ENCODE measurements at regions not wholly inside any gene's neighbourhood (a gene's known extent, or its start where the extent isn't known, plus 50 kb on each side); places are given as distances from the start of the nearest gene placed in this dataset.
"Not testable (repeated sequence)": the region's sequence is repeated elsewhere in the genome, so short reads cannot be mapped to it uniquely, and the experiment has no call there.

DNA sequence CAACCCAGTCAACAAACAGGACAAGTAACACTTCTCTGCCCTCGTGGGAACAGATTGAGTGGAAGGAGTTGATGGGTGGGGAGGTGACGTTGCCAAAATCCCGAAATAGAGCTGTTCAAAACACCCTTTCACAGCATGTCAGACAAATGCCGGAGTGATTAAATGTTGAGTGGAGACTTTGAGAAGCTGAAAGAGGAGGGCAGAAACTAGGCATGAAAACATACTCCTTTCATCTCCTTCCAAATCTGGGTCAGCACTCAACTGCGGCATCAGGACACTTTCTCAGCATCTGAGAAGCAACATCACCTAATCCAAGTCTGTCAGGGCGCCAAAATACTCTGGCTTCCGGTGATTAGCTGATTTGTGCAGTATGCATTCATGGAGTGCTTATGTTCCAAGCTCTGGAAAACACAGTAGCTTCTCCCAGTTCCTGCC lies 51.5 kb upstream of the MRI1 start:
- DNase-seq = no peak

DNA sequence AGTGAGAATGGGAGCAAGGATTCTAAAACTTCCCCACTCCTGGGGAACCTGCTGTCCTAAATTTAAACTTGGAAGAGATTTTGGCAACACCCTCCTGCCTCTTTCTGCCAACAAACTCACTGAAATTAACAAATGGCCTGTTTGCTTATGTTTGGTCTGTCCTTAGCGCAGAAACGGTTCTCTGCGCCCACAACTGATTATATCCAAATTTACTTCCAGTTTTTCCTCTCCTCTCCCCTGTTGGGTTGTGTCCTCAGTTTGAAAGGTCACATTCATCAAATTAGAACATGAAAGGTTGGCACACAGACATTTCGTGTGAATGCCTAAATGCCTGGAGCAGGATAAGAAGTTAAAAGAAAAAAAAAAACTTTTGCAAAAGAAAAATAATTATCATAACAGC lies 56.4 kb upstream of the MRI1 start:
- DNase-seq = no peak

DNA sequence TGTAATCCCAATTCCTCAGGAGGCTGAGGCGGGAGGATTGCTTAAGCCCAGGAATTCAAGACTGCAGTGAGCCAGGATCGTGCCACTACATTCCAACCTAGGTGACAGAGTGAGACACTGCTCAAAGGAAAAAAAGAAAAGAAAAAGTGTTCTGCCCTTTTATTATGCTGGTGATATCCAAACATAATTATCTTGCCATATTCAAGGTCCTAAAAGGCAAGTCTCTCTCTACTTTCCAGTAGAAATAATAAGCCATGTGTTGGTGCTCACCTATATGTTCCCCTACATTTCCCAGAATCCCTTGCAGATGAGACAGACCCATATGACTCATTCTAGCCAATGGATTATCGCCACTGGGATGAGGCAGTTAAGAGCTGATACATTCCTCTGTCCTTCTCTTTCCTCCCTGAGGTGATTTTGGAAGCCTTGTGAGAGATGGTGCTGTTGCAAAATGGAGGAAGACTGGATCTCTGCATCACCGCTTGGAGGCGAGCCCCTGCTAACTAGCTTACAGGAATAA lies 58.3 kb upstream of the MRI1 start:
- DNase-seq = no peak

DNA sequence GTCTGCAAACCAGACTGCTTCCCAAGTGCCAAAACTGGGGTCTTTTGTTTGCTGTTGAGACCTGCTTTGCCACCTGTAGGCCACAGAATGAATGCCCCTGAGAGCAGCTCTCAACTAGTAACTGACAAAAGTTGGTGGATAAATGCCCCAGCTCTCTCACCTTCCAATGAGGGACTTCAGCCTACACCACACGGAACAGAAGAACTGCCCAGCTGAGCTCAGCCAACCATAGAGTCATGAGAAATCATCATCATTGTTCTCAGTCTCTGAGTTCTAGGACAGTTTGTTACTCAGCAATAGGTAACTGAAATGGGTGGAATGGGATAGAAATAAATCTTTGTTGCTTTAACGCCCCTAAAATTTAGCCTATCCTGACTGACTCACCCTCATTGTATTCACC lies 59.1 kb upstream of the MRI1 start:
- no peak for DNase-seq

DNA sequence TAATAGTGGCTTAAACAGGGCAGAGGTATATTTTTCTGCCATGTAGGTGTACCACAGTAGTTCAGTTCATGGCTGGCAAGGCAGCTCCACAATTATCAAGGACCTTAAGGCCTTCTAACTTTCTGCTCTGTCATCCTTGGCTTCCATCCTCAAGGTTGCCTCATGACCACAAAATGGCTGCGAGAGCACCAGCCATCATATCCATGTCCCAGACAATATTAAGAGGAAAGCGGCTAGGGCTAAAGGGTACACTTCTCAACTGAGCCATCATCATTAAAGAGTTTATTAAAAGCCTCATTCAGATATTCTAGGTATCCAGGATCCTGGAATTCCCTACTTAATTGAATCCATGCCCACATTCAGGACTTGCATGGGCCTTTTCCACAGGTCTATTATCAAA lies 62.7 kb upstream of the MRI1 start:
- DNase-seq = no peak

DNA sequence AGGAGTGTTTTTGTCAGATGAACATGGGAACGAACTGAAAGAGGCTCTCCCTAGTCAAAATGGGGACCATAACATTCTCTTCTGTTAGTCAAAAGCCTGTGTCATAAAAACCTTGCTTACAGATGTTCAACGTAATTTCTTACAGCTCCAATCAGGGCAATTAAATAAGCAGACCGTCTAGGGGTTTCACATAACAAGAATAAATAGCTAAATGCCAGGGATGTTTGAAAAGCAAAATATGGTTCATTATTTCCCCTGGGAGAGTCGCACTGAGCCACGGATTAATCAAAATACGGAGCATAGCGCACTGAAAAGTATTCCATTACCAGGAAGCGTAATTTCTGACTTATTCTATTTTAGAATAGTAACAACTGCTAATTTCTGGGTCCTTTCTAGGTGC lies 63.7 kb upstream of the MRI1 start:
- DNase-seq = no peak

DNA sequence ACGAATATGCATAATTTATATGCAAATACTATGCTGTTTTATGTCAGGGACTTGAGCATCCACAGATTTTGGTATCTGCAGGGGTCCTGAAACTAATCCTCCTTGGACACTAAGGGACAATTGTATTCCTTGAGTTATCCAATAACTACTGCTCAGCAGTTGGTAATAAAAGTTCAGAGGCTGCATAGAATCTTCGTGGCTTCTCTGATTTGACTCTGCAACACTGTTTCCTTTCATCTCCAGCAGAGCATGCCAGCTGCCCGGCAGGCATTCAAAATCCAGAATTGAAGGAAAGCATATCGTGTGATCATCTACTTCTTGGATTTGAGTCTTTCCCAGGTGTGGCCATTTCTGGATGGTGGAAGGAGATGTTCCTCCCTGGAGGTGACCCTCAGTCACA lies 64.5 kb upstream of the MRI1 start:
- DNase-seq = no peak

DNA sequence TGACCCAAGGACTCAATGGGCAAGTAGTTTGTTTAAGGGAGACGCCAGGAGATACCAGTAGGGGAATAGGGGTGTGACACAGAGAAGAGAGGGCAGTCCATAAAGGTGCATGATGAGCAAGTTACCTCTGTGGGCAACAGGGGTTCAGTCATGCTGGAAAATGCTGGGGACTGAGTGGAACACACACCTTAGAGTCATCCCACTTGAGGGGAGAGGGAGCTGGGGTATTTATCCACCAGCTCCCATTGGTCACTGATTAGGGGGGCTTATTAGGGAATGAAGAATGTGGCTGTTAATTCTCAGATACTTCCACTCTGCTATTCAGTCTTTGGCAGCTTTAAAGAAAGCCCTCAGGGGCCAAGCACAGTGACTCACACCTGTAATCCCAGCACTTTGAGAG lies 67.5 kb upstream of the MRI1 start:
- no peak for DNase-seq

DNA sequence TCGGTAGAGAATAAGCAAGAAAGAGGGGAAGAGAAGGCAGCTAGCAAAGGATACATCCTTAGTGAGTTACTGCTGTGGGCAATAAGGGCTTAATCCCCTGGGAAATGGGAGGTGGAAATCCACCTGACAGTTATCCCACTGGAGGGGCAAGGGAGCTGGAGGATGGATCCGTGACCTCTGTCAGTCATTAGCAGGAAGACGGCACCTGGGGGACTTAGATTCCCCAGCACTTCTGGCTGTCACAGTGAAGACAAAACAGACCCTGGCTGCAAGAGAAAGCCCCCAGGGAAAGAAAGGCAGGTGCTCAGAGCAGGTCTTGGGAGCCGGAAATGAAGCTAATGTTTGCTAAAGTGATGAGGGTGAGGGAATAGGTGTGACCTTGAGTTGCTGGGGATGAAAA lies 70.4 kb upstream of the MRI1 start:
- DNase-seq = no peak

DNA sequence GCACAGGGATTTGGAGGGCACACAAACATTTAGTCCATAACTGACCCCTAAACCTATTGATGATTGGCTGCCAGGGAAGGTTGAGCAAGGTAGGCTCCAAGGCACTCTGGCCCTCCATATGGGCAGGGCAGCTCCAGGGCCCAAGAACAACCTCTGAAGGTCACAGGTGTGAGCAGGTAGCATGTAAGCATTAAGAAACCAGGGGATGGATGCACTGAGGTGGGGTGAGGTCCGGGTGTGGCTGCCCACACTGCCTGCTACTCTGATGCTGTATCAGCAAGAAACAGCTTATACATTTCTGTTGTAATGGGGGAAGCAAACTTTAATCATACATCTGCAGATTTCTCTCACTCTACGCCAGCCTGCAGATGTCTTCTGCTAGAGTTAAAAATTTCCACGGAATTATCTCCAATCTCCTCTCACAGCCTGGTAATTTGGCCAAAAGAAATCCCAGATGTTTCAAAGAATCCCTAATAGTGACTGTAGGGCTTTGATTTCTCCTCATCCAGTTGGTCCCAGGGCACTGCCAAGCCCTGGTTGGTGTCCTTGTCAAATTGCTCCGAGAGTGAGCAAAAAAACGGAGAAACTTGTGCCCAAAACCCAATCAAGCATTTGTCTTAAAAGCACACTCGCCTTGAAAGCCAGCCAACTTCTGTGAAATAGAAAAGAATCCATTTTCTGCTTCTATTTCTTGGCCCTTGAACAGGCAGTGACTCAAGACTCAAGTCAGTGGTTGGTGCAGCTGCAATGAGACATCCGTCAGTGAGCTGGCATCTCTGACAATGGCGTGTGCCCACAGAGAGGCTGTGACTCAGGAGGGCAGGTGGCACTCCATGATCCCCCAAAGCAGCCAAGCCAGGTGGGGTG lies 72.5 kb upstream of the MRI1 start:
- DNase-seq = no peak

DNA sequence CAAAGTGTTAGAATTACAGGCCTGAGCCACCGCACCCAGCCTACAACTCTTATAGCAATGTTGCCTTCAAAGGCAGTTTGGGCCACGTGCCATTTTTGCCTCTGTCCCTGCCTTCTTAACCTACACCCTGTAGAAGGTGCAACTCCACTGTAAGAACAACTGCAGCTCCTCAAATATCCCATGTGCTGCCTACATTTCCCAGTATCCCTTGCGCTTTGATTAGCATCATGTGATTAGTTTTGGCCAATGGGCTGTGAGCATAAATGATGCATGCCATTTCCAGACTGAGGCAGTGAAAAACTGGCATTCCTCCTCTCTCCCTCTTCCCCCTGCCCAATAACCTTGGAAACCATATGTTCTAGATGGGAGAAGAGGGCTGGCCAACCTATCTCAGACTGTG lies 75.2 kb upstream of the MRI1 start:
- no peak for DNase-seq

DNA sequence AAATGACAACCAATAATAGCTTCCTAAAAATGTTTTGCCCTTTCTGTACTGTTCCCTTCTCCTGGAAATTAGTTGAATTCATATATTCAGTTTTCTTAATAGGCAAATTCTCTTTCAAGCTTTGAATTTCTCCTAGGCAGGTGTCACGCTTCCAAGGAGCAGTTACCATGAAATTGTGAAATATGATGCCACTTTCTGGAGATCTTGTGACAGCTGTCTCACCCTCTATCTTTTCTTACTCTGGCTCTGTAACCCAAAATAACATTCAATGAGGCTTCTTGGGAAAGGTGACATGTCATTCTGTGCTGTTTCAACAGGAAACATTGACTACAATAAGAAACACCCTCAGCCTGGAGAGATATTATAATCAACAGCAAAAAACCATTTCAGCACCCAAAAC lies 80.3 kb upstream of the MRI1 start:
- no peak for DNase-seq

DNA sequence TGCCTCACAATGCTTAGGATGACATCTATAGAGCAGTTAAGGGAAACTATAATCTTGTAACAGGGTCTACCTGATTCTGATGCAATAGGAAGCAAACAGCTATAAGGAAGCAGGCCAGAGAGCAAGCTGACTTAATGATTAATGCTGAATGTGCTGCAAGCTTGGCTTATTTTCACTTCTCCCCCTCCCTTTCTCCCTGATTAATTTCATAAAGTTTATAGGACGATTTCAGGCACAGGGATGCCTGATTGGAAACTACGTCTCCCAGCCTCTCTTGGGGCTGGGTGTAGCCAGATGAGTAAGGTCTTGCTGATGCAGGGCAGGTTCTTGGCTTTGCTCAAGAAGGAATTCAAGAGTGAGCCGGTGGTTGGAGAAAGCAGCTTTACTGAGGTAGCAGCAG lies 82.8 kb upstream of the MRI1 start:
- no peak for DNase-seq

DNA sequence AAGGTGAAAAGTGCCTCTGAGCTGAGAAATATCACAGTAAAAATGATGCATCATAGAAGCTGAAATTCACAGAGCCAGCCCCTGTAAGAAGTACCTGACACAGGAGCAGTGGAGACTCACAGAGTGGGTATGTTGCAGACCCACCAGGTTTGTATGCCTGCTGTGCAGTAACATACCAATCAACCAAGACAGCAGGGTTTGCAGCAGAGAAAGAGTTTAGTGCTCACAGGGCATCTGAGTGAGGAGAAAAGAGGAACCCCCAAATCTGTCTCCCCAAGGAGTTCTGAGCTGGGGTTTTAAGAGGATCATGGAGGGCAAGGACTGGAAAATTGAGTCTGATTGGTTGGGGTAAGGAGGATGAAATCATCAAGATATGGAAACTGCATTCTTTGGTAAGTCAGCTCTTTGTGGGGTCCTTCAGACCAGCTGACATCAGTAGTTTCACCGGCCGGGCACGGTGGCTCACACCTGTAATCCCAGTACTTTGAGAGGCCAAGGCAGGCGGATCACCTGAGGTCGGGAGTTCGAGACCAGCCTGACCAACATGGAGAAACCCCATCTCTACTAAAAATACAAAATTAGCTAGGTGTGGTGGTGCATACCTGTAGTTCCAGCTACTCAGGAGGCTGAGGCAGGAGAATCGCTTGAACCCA lies 83.5 kb upstream of the MRI1 start:
- DNase-seq = not testable (repeated sequence)

DNA sequence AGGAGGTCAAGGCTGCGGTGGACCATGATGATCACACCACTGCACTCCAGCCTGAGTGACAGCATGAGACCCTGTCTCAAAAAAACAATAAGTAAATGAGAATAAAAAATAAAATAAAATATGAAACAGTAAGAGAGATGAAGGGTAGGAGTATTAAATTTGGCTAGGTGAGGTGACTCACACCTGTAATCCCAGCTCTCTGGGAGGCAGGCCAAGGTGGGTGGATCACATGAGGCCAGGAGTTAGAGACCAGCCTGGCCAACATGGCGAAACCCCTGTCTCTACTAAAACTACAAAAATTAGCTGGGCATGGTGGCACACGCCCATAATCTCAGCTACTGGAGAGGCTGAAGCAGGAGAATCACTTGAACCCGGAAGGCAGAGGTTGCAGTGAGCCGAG lies 87.4 kb upstream of the MRI1 start:
- not testable (repeated sequence) for DNase-seq

DNA sequence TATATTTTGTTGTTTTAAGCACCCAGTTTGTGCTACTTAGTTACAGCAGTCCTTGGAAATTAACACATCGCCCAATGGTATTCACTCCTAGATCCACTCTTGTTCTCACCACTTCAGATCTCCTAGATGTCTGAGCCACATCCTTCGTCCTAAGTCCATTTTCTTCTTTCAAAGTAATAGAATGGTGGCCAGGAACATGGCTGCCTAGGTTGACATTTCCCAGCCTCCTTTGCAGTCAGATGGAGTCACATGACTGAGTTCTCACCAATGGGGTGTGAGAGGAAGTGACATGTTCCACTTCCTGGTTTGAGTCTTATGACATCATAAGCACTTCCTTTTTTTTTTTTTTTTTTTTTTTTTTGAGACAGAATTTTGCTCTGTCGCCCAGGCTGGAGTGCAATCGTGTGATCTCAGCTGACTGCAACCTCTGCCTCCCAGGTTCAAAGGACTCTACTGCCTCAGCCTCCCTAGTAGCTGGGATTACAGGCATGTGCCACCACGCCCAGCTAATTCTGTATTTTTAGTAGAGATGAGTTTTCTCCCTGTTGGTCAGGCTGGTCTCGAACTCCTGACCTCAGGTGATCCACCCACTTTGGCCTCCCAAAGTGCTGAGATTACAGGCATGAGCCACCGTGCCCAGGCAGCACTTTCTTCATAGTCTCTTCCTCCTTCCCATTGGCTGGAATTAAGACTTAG lies 91.7 kb upstream of the MRI1 start:
- not testable (repeated sequence) for DNase-seq

DNA sequence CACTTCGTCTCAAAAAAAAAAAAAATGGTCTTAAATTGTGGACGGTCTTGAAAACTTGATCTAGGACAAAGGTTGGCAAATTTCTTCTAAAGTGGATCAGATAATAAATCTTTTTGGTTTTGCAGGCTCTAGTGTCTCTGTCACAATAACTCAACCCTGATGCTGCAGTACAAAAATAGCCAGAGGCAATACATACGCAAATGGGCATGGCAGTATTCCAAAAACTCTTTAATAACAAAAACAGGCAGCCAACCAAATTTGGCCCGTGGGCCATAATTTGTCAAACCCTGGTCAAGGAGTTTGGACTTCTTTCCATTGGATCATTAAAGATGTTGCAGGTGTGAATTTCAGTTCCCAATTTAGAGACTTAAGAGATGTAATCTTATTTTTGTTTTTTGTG lies 93.5 kb upstream of the MRI1 start:
- DNase-seq = no peak

DNA sequence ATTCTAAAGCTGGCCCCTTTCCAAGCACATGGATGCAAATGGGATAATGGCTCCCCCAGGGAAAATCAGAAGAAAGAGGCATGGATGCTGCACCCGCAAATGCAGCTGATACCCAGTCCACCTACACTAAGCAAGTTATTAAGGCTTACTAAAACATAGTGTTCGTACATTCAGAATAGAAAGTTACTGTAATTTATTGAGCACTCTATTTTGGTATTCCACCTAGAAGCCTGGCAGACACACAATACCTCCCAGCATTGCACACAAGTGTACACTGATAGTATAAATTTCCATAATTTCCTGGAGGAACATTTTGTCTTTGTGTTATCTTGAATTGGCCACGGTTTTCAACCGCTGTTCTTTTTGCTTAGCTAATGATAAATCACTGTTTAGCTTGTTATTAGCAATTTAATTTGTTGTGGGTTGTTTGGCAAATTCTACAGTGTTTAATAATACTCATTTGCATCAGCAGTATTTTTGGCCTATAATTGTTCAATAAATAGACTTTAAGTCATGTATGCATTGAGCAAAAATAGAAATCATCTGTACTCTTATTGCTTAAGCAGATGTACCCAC lies 94.5 kb upstream of the MRI1 start:
- no peak for DNase-seq

DNA sequence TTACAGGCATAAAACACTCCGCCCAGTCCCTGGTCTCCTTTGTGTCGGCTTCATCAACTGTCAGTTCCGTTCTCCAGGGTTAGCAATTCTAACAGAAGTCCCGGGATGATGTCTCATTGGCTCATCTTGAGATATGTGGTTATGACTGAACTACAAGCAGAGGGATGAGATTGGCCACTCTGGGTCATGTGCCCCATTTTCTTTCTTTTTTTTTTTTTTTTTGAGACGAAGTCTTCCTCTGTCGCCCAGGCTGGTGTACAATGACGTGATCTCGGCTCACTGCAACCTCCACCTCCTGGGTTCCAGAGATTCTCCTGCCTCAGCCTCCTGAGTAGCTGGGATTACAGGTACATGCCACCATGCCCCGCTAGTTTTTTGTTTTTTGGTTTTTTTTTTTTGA lies 95.4 kb upstream of the MRI1 start:
- DNase-seq = no peak

DNA sequence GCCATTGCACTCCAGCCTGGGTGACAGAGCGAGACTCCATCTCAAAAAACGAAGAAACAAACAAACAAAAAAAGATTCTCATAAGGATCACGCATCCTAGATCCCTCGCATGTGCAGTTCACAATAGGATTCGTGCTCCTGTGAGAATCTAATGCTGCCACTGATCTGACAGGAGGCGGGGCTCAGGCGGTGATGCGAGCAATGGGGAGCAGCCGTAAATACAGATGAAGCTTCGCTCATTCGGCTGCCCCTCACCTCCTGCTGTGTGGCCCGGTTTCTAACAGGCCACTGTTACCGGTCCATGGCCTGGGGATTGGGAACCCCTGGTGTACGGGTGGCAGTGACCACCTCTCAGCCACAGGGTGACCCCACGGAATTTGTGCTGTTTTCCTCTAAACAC lies 98.2 kb upstream of the MRI1 start:
- no peak for DNase-seq

DNA sequence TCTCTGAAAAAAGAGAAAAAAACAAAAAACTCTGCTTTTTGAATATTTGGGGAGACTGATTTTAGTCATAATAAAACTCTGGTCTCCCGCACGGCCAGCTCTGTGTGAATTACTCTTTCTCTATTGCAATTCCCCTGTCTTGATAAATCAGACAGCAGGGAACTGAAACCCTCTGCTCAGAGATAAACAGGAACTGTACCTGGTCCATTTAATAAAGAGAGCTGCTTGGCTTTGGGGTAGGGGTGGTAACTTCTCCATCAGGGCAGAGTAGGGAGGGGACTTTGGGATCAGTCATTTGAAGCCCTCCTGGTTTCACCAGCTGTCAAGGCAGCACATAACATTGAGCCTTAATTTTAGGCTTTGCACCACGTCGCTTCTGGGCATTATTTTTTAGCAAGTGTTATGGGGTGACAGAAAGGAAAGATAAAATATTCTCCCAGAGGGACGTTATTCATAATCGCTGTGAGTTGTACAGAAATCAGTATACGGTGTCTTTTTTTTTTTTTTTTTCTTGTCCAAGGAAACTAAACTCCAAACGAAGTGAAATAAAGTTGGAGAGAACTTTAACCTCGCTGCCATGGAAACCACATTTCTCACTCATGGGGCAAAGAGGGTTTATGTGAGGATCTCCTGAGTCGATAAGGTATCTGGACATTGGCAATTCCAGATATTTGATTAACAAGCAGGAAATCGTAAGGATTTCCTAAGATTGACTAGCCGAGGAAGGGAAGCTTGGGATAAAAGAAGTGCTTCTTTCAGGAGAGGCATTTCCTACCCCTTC lies 99.0 kb upstream of the MRI1 start:
- DNase-seq = no peak

DNA sequence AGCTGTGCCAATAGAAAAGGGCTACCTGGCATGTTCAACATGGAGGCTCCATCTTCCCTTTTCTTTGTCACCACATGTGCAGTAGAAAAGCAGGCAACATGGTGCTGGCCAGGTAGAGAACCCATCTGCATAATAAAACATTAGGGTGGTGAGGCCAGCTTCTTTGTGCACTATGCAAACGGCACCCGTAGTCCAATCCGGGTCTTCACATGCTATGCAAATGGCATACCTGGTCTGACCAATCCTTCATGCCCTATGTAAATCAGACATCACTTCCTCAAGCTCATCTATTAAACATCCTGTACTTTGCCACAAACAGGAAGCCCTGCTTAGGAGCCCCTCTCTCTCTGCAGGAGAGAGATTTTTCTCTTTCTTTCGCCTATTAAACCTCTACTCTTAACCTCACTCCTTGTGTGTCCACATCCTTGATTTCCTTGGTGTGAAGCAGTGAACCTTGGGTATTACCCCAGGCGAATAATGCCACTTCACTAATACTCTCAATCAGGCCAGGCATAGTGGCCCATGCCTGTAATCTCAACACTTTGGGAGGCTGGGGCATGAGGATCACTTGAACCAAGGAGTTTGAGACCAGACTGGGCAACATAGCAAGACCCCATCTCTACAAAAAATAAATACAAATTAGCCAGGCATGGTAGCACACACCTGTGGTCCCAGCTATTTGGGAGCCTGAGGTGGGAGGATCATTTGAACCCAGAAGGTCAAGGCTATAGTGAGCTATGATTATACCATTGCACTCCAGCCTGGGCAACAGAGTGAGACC lies 111.3 kb upstream of the MRI1 start:
- DNase-seq = no peak

Data from effector CD8-positive, alpha-beta T cell (primary cell).